A549 (cell line): ENCODE measurements at regions not wholly inside any gene's neighbourhood (a gene's known extent, or its start where the extent isn't known, plus 50 kb on each side); places are given as distances from the start of the nearest gene placed in this dataset.
"Not testable (repeated sequence)": the region's sequence is repeated elsewhere in the genome, so short reads cannot be mapped to it uniquely, and the experiment has no call there.

ENCODE experiments used
- ATAC-seq, 2 experiments: fragments of 200-7000 bp in 1 of 2; fragments of >200 bp in 1 of 2; cut with Nextera tagmentation in 1 of 2; cut with Tn5 transposase in 1 of 2; 3 replicates each; pipeline versions ENCODE4 v1.8.0 to v1.9.1; 2018 to 2020; ENCODE audit warnings: mild to moderate bottlenecking in 1 of 2, moderate library complexity in 1 of 2
- CTCF ChIA-PET: fragments of 300-600 bp; sonication (Branson Sonifier 250); formaldehyde crosslinking; extraction: SDS; loops from one replicate; lab custom pipeline; 2021; ENCODE audit warnings: antibody characterized with exemption, inconsistent platforms; lab: Yijun Ruan, JAX
- POLR2A ChIA-PET: fragments of 350-600 bp; formaldehyde crosslinking; extraction: SDS; loops from one replicate; lab custom pipeline; 2021; ENCODE audit warnings: antibody characterized with exemption, inconsistent platforms; lab: Yijun Ruan, JAX
- DNase-seq, 2 experiments: peaks; one replicate each; pipeline versions ENCODE4 v3.0.0 to v3.0.0-alpha.2; 2011 to 2016; ENCODE audit warnings: low read depth in 1 of 2, low spot score in 1 of 2
- FAIRE-seq: peaks from 2 replicates; lab custom pipeline; 2011; peaks lifted over from hg19 to GRCh38; lab: Jason Lieb, UNC
- H3K27ac ChIP-seq, 2 experiments: fragments of >200 bp; sonication (Bioruptor Twin); formaldehyde crosslinking; 3 replicates each; pipeline ENCODE4 v1.5.1; 2016 to 2017
- H3K4me1 ChIP-seq: fragments of >200 bp; sonication (Bioruptor Twin); formaldehyde crosslinking; 3 replicates; pipeline ENCODE4 v1.6.1; 2016
- H3K4me2 ChIP-seq: fragments of >200 bp; sonication (Bioruptor Twin); formaldehyde crosslinking; 3 replicates; pipeline ENCODE4 v1.6.1; 2016
- H3K4me3 ChIP-seq: fragments of >200 bp; sonication (Bioruptor Twin); formaldehyde crosslinking; 3 replicates; pipeline ENCODE4 v1.5.1; 2016
- H3K9me3 ChIP-seq: fragments of >200 bp; sonication (Bioruptor Twin); formaldehyde crosslinking; 3 replicates; pipeline ENCODE4 v1.6.1; 2016
- BHLHE40 ChIP-seq: IDR thresholded peaks from 2 replicates; pipeline ENCODE4 v1.6.1; 2012; ENCODE audit warnings: low read depth, low read length, inconsistent platforms
- CEBPB ChIP-seq, 2 experiments: fragments of >200 bp in 1 of 2; sonication (Bioruptor Twin) in 1 of 2; formaldehyde crosslinking in 1 of 2; IDR thresholded peaks; 2 replicates each; pipeline ENCODE4 v1.6.1; 2012 to 2016
- CHD4 ChIP-seq: fragments of 200-600 bp; sonication (generic); IDR thresholded peaks from 2 replicates; pipeline ENCODE4 v1.6.1; 2016; ENCODE audit warnings: antibody characterized with exemption, mild to moderate bottlenecking, borderline replicate concordance
- EP300 ChIP-seq, 2 experiments: fragments of >200 bp; sonication (Bioruptor Twin); formaldehyde crosslinking; IDR thresholded peaks; 2 replicates in 1 of 2; 3 replicates in 1 of 2; pipeline ENCODE4 v1.6.1; 2016 to 2017
- FOSB ChIP-seq: fragments of 250-450 bp; sonication (Bioruptor Pico); IDR thresholded peaks from 2 replicates; pipeline ENCODE4 v1.5.0; 2020; ENCODE audit warnings: mild to moderate bottlenecking, moderate library complexity
- HDAC2 ChIP-seq: fragments of 200-600 bp; sonication (generic); IDR thresholded peaks from 2 replicates; pipeline ENCODE4 v1.6.1; 2016
- HEYL ChIP-seq: fragments of 250-450 bp; sonication (Bioruptor Pico); IDR thresholded peaks from 2 replicates; pipeline ENCODE4 v1.8.0; 2021; ENCODE audit warnings: mild to moderate bottlenecking, moderate library complexity
- HMGXB4 ChIP-seq: fragments of 250-450 bp; sonication (Bioruptor Pico); IDR thresholded peaks from 2 replicates; pipeline ENCODE4 v1.5.0; 2021; ENCODE audit warnings: mild to moderate bottlenecking, moderate library complexity, borderline replicate concordance
- JUNB ChIP-seq: fragments of >200 bp; sonication (Bioruptor Twin); formaldehyde crosslinking; IDR thresholded peaks from 2 replicates; pipeline ENCODE4 v1.6.1; 2016
- KDM5A ChIP-seq: fragments of 200-600 bp; sonication (generic); IDR thresholded peaks from 2 replicates; pipeline ENCODE4 v1.6.1; 2016; ENCODE audit warnings: antibody characterized with exemption, mild to moderate bottlenecking
- MAFK ChIP-seq: fragments of 450-650 bp; IDR thresholded peaks from 2 replicates; pipeline ENCODE4 v1.6.1; 2014; ENCODE audit not compliant: partially characterized antibody
- MAX ChIP-seq: IDR thresholded peaks from 2 replicates; pipeline ENCODE4 v1.6.1; 2012
- NFE2L2 ChIP-seq: fragments of 150-350 bp; conservative IDR thresholded peaks from 2 replicates; pipeline ENCODE4 v1.6.1; 2014; ENCODE audit warnings: low read length
- NR3C1 ChIP-seq: fragments of >200 bp; sonication (Bioruptor Twin); formaldehyde crosslinking; IDR thresholded peaks from 3 replicates; pipeline ENCODE4 v1.6.1; 2017
- RARB ChIP-seq: fragments of 250-450 bp; sonication (Bioruptor Pico); IDR thresholded peaks from 2 replicates; pipeline ENCODE4 v1.8.0; 2021; ENCODE audit warnings: mild to moderate bottlenecking, moderate library complexity
- TP53 ChIP-seq: fragments of 250-450 bp; sonication (Bioruptor Pico); IDR thresholded peaks from 2 replicates; pipeline ENCODE4 v1.5.0; 2021; ENCODE audit warnings: mild to moderate bottlenecking, moderate library complexity
- ZFP36 ChIP-seq: fragments of 450-650 bp; IDR thresholded peaks from 2 replicates; pipeline ENCODE4 v1.6.1; 2014; ENCODE audit warnings: borderline replicate concordance; ENCODE audit not compliant: partially characterized antibody
- ZSCAN20 ChIP-seq: fragments of 250-450 bp; sonication (Bioruptor Pico); IDR thresholded peaks from 2 replicates; pipeline ENCODE4 v1.8.0; 2022; ENCODE audit warnings: mild to moderate bottlenecking, moderate library complexity
- WGBS: methylation state at CpG from one replicate; pipeline ENCODE4 v1.1.6; 2017; ENCODE audit errors: missing lambda C conversion rate; 5-methylcytosine and 5-hydroxymethylcytosine counted together
- TF ChIP-seq, protein P1 (sequence below): fragments of >200 bp; sonication (Bioruptor Twin); formaldehyde crosslinking; IDR thresholded peaks from 2 replicates; pipeline ENCODE4 v1.6.1; 2016
- TF ChIP-seq, protein P2 (sequence below): fragments of >200 bp; sonication (Bioruptor Twin); formaldehyde crosslinking; IDR thresholded peaks from 3 replicates; pipeline ENCODE4 v1.6.1; 2016

DNA sequence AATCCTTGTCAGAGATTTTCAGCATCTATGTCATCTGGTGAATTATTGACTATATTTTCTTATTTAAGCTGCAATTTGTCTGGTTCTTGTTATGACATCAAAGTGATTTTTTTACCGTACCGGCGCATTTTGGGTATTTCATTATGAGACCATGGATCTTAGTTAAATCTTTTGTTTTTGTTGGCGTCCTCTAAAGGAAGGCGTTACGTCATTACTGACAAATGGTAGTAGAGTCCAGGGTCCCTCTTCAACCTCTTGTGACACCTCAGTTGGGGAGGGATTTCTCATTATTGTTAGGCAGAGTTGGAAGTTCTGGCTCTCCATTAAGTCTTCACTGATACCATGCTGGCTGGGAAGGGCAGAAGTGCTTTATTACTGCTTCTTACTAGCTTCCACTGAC, 175.8 kb upstream of the MMADHC start:
- H3K9me3 ChIP-seq = no peaks in the 10 kb centered on the region
- TF ChIP-seq FOSB (CRISPR knock-in tag) = no peak
- TF ChIP-seq KDM5A = no peak
- TF ChIP-seq RARB (CRISPR knock-in tag) = no peak
- TF ChIP-seq HMGXB4 (CRISPR knock-in tag) = no peak
- TF ChIP-seq HEYL (CRISPR knock-in tag) = no peak
- TF ChIP-seq JUNB = no peak
- TF ChIP-seq CEBPB (IDR thresholded peaks at IDR 0.05) = no peak
- no peak for TF ChIP-seq MAFK
- no peak for TF ChIP-seq ZSCAN20 (CRISPR knock-in tag)
- no peak for TF ChIP-seq ZFP36
- TF ChIP-seq NR3C1 = no peak
- TF ChIP-seq MAX = no peak
- TF ChIP-seq, protein P1, sequence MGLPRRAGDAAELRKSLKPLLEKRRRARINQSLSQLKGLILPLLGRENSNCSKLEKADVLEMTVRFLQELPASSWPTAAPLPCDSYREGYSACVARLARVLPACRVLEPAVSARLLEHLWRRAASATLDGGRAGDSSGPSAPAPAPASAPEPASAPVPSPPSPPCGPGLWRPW = no peak
- TF ChIP-seq EP300 (IDR thresholded peaks at IDR 0.05) = no peak
- TF ChIP-seq CHD4 = no peak
- no peak for TF ChIP-seq BHLHE40
- no peak for TF ChIP-seq NFE2L2
- no peak for TF ChIP-seq HDAC2
- H3K4me3 ChIP-seq = no peak overlapping the region
- WGBS = 81% methylated on average over 6 of the region's 6 CpGs
- FAIRE-seq (no peak), ATAC-seq (no peak), DNase-seq (no peak)
- H3K4me1 ChIP-seq = peaks cover 24% of the 10 kb centered on the region
- ChIA-PET CTCF (interaction anchor here (0.7 kb wide), 1 partner anchor 208 kb away, joined by 3 read pairs; no protein-coding TSS in a partner anchor), POLR2A (no interaction called here)
- H3K27ac ChIP-seq = no peak overlapping the region
- no peak overlapping the region for H3K4me2 ChIP-seq

DNA sequence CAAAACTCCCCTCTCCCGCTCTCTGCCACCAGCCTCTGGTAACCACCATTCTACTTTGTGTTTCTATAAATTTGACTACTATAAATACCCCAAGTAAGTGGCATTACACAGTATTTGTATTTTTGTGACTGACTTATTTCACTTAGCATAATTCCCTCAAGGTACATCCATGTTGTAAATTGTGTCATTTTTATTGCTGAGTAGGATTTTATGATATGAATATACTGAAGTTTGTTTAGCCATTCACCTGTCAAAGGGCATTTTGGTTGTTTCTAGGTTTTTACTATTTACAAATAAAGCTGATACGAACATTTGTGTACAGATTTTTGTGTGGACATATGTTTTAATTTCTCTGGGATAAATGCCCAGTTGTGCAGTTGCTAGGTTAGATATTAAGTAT, 174.0 kb upstream of the MMADHC start:
- FAIRE-seq (no peak), DNase-seq (no peak), ATAC-seq (no peak)
- CTCF ChIA-PET = no interaction called here
- no peak overlapping the region for H3K4me3 ChIP-seq
- peaks cover 9% of the 10 kb centered on the region for H3K4me1 ChIP-seq
- whole genome bisulfite sequencing = 81% methylated on average over 2 of the region's 2 CpGs
- no peak overlapping the region for H3K27ac ChIP-seq
- H3K9me3 ChIP-seq = no peaks in the 10 kb centered on the region
- H3K4me2 ChIP-seq = no peak overlapping the region
- POLR2A ChIA-PET = no interaction called here
- peak; percentile 58 for TF ChIP-seq MAFK
- TF ChIP-seq, protein P2, sequence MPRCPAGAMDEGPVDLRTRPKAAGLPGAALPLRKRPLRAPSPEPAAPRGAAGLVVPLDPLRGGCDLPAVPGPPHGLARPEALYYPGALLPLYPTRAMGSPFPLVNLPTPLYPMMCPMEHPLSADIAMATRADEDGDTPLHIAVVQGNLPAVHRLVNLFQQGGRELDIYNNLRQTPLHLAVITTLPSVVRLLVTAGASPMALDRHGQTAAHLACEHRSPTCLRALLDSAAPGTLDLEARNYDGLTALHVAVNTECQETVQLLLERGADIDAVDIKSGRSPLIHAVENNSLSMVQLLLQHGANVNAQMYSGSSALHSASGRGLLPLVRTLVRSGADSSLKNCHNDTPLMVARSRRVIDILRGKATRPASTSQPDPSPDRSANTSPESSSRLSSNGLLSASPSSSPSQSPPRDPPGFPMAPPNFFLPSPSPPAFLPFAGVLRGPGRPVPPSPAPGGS = no peak
- no peak for TF ChIP-seq KDM5A
- TF ChIP-seq TP53 (CRISPR knock-in tag) = no peak

- H3K9me3 ChIP-seq, H3K27ac ChIP-seq, DNase-seq, ATAC-seq, H3K4me1 ChIP-seq, POLR2A ChIA-PET, H3K4me3 ChIP-seq, FAIRE-seq, H3K4me2 ChIP-seq: not testable (repeated sequence)
- CTCF ChIA-PET = interaction anchor here (0.9 kb wide), 1 partner anchor 164 kb away, joined by 3 read pairs; no protein-coding TSS in a partner anchor
- WGBS = 90% methylated on average over 2 of the region's 2 CpGs
Observed at GRCh38 chr2:149759382-149759781, 171.8 kb upstream of the MMADHC start.

DNA sequence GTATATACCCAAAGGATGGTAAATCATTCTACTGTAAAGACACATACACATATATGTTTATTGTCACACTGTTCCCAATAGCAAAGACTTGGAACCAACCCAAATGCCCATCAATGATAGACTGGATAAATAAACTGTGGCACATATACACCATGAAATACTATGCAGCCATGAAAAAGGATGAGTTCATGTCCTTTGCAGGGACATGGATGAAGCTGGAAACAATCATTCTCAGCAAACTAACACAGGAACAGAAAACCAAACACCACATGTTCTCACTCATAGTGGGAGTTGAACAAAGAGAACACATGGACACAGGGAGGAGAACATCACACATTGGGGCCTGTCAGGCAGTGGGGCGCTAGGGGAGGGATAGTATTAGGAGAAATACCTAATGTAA, 167.1 kb upstream of the MMADHC start:
- ATAC-seq, H3K4me1 ChIP-seq, FAIRE-seq, H3K4me2 ChIP-seq, POLR2A ChIA-PET, H3K9me3 ChIP-seq, H3K4me3 ChIP-seq, H3K27ac ChIP-seq, DNase-seq, CTCF ChIA-PET: not testable (repeated sequence)
- WGBS = 43% methylated on average over 1 of the region's 1 CpG
